ENCODE measurements at regions not wholly inside any gene's neighbourhood (a gene's known extent, or its start where the extent isn't known, plus 50 kb on each side); places are given as distances from the start of the nearest gene placed in this dataset.

DNA sequence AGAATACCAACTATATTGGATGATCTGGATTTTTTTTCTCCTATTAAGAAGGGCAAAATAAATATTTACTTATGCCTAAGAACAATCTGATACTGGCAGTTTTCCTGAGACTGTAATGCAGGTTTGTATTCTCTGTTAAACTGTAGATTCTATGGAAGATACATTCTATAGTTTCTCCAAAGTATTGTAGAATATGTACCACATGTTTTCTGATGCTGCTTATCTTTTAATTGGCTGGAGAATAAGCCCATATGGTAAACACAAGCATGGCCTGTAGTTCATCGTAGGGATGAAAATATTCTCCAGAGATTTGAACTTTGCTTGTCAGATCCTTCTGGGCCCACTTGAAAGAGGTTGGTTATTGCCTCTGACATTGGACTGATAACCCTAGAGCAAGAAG, 99.1 kb downstream of the CENPW start:
- H3K36me3 ChIP-seq (ENCODE audit: control insufficient read depth, insufficient read depth, low read length) = no peaks in the 10 kb centered on the region
- intact Hi-C loops (cut with micrococcal nuclease) (no loop called here), in situ Hi-C loops (cut with MboI; ENCODE audit: low sequenced_read_pairs) (no loop called here), dilution Hi-C loops (cut with HindIII; ENCODE audit: low sequenced_read_pairs, unreplicated experiment) (no loop called here)
- WGBS, 2 experiments (ENCODE audit: extremely low coverage in 2 of 2, insufficient read length in 1 of 2) = no CpG with 5 or more reads among the region's 1 CpG
- H2BK120ac ChIP-seq (ENCODE audit: low read depth, low read length) = no peak overlapping the region
- no TSS peak for BruUV-seq (replicated peaks)
- TF ChIP-seq MAZ (IDR thresholded peaks at IDR 0.05; ENCODE audit: borderline replicate concordance, low read depth, low read length) (no peak), MXI1 (IDR thresholded peaks at IDR 0.05; ENCODE audit: borderline replicate concordance, low read depth, low read length) (no peak), CHD1 (IDR thresholded peaks at IDR 0.05; ENCODE audit: low read depth, low read length) (no peak)
- ChIA-PET CTCF (no interaction called here), POLR2A (ENCODE audit: unreplicated experiment) (no interaction called here)
- no peak overlapping the region for H3K56ac ChIP-seq (ENCODE audit: extremely low read depth, insufficient read depth, low read length)
- no peak overlapping the region for H4K8ac ChIP-seq (ENCODE audit: low read depth in 2 of 2, low read length in 2 of 2)
- H3K9ac ChIP-seq (ENCODE audit: low read depth, low read length) = no peak overlapping the region
- H3K27me3 ChIP-seq (ENCODE audit: control insufficient read depth, insufficient read depth, low read length) = no peaks in the 10 kb centered on the region
- no peak overlapping the region for H3K14ac ChIP-seq (replicated peaks; ENCODE audit: low read depth, low read length)
- H4K20me1 ChIP-seq (ENCODE audit: insufficient read depth, low read length) = no peaks in the 10 kb centered on the region
- H3K27ac ChIP-seq (ENCODE audit: insufficient read depth, low read length) = no peak overlapping the region
- no peak overlapping the region for H3K4me2 ChIP-seq (ENCODE audit: low read depth, low read length)
- H3K4me3 ChIP-seq (ENCODE audit: insufficient read depth, low read depth, low read length) = no peak overlapping the region
- no peaks in the 10 kb centered on the region for H3K9me3 ChIP-seq (ENCODE audit: control insufficient read depth, insufficient read depth, low read length)
- H2BK5ac ChIP-seq (ENCODE audit: low read depth, low read length, poor library complexity, severe bottlenecking) = no peak overlapping the region
- no peak overlapping the region for H3K18ac ChIP-seq (ENCODE audit: low read depth, low read length)
- no peak overlapping the region for H2BK15ac ChIP-seq (ENCODE audit: low read depth, low read length)
- H2AK9ac ChIP-seq (replicated peaks; ENCODE audit: low read depth, low read length, poor library complexity) = no peak overlapping the region
- H3K79me1 ChIP-seq (ENCODE audit: low read depth in 1 of 2, low read length in 2 of 2) = no peaks in the 10 kb centered on the region
- no peak overlapping the region for H2BK20ac ChIP-seq (ENCODE audit: low read depth, low read length)
- no peak overlapping the region for H2AFZ ChIP-seq (replicated peaks; ENCODE audit: low read length, poor library complexity)
- H3K9me1 ChIP-seq (ENCODE audit: insufficient read depth, low read length) = no peaks in the 10 kb centered on the region
- H4K5ac ChIP-seq (ENCODE audit: low read depth, low read length) = no peak overlapping the region
- no peaks in the 10 kb centered on the region for H3K4me1 ChIP-seq (ENCODE audit: control insufficient read depth, insufficient read depth, low read length)
- no peak overlapping the region for H2AK5ac ChIP-seq (ENCODE audit: low read depth, low read length)
- H3K23ac ChIP-seq (ENCODE audit: low read depth, low read length) = no peak overlapping the region
- ATAC-seq (ENCODE audit: low read depth) (no peak), DNase-seq (no peak)
- no peak overlapping the region for H3K4ac ChIP-seq (ENCODE audit: low read depth, low read length)
- H4K91ac ChIP-seq (ENCODE audit: insufficient read depth, low read depth, low read length) = no peak overlapping the region
